Small intestine (tissue), 7 donors: ENCODE measurements at regions not wholly inside any gene's neighbourhood (a gene's known extent, or its start where the extent isn't known, plus 50 kb on each side); places are given as distances from the start of the nearest gene placed in this dataset.

ENCODE experiments used
- DNase-seq, 2 donors: peaks; one replicate each; pipeline versions ENCODE4 v3.0.0 to v3.0.0-alpha.2; 2013
- FAIRE-seq: peaks from 2 replicates; lab custom pipeline; 2012; peaks lifted over from hg19 to GRCh38; lab: Jason Lieb, UNC
- H3K27ac ChIP-seq, 3 donors: one replicate each; pipeline ENCODE4 v1.5.1; 2013; ENCODE audit warnings: low read length in 2 of 3, mild to moderate bottlenecking in 2 of 3, control low read depth in 1 of 3, inconsistent platforms in 1 of 3, low read depth in 1 of 3, moderate library complexity in 1 of 3
- H3K27me3 ChIP-seq, 3 donors: one replicate each; pipeline ENCODE4 v1.6.1; 2013; ENCODE audit warnings: low read length in 3 of 3, inconsistent platforms in 1 of 3; ENCODE audit not compliant: control insufficient read depth in 3 of 3, insufficient read depth in 3 of 3
- H3K36me3 ChIP-seq, 3 donors: one replicate each; pipeline ENCODE4 v1.6.1; 2013; ENCODE audit warnings: low read length in 3 of 3, inconsistent platforms in 1 of 3, low read depth in 1 of 3, mild to moderate bottlenecking in 1 of 3, moderate library complexity in 1 of 3; ENCODE audit not compliant: control insufficient read depth in 3 of 3, insufficient read depth in 2 of 3
- H3K4me1 ChIP-seq, 3 donors: one replicate each; pipeline ENCODE4 v1.6.1; 2013; ENCODE audit warnings: low read length in 2 of 3, inconsistent platforms in 1 of 3, low read depth in 1 of 3, mild to moderate bottlenecking in 1 of 3, moderate library complexity in 1 of 3; ENCODE audit not compliant: control insufficient read depth in 3 of 3, insufficient read depth in 2 of 3
- H3K4me3 ChIP-seq, 3 donors: one replicate each; pipeline ENCODE4 v1.5.1; 2013; ENCODE audit warnings: low read length in 3 of 3, control low read depth in 1 of 3, inconsistent platforms in 1 of 3, low read depth in 1 of 3, mild to moderate bottlenecking in 1 of 3, moderate library complexity in 1 of 3
- H3K9me3 ChIP-seq, 2 donors: one replicate each; pipeline ENCODE4 v1.6.1; 2013; ENCODE audit warnings: low read depth in 1 of 2, low read length in 1 of 2; ENCODE audit not compliant: control insufficient read depth in 2 of 2, insufficient read depth in 1 of 2
- WGBS, 3 donors: extraction: QIAGEN DNeasy Blood & Tissue Kit; methylation state at CpG; one replicate each; pipeline ENCODE4 v1.1.7; 2013; 5-methylcytosine and 5-hydroxymethylcytosine counted together
- donor health status: healthy with polysubstance abuse.
- donor health status: control.
- donor health status: control.
- donor health status: Bipolar disorder and iron deficiency.
- donor health status: healthy.

GRCh38 chr7:155192961-155193640 is 104.6 kb upstream of the INSIG1 start:
- H3K4me1 ChIP-seq: no peaks in the 10 kb centered on the region
- 79 to 91% (median 89%) methylated on average over 11 of the region's 11 CpGs for WGBS, 3 donors
- no peaks in the 10 kb centered on the region for H3K36me3 ChIP-seq
- H3K9me3 ChIP-seq: peaks cover 0 to 13% of the 10 kb centered on the region in 2 donors
- no peak for FAIRE-seq
- no peak for DNase-seq
- no peak overlapping the region for H3K27ac ChIP-seq
- no peak overlapping the region for H3K4me3 ChIP-seq
- H3K27me3 ChIP-seq: peaks cover 0 to 25% (median 2%) of the 10 kb centered on the region in 3 donors

- peaks cover 0 to 25% (median 2%) of the 10 kb centered on the region in 3 donors for H3K27me3 ChIP-seq
- H3K4me1 ChIP-seq: no peaks in the 10 kb centered on the region
- no peak for DNase-seq
- no peak for FAIRE-seq
- no peaks in the 10 kb centered on the region for H3K36me3 ChIP-seq
- H3K27ac ChIP-seq: no peak overlapping the region
- no peak overlapping the region for H3K4me3 ChIP-seq
- 63 to 77% (median 72%) methylated on average over 3 of the region's 3 CpGs for WGBS, 3 donors
- peaks cover 0 to 13% of the 10 kb centered on the region in 2 donors for H3K9me3 ChIP-seq
Measured at GRCh38 chr7:155193716-155194115, 104.0 kb upstream of the INSIG1 start.

GRCh38 chr7:155194382-155195140 is 103.1 kb upstream of the INSIG1 start:
- Histone ChIP-seq H3K4me3 (no peak overlapping the region), H3K27ac (no peak overlapping the region), H3K9me3 (peaks cover 0 to 13% of the 10 kb centered on the region in 2 donors), H3K27me3 (peaks cover 0 to 25% (median 2%) of the 10 kb centered on the region in 3 donors), H3K4me1 (no peaks in the 10 kb centered on the region), H3K36me3 (no peaks in the 10 kb centered on the region)
- WGBS, 3 donors: 50 to 65% (median 57%) methylated on average over 18 of the region's 18 CpGs
- FAIRE-seq: no peak
- DNase-seq: no peak

- no peak overlapping the region for H3K4me3 ChIP-seq
- peaks cover 0 to 25% (median 2%) of the 10 kb centered on the region in 3 donors for H3K27me3 ChIP-seq
- no peak for DNase-seq
- no peaks in the 10 kb centered on the region for H3K4me1 ChIP-seq
- H3K36me3 ChIP-seq: no peaks in the 10 kb centered on the region
- peaks cover 0 to 13% of the 10 kb centered on the region in 2 donors for H3K9me3 ChIP-seq
- 53 to 75% (median 60%) methylated on average over 1 of the region's 1 CpG for WGBS, 3 donors
- FAIRE-seq: no peak
- no peak overlapping the region for H3K27ac ChIP-seq
Measured at GRCh38 chr7:155195939-155196523, 101.6 kb upstream of the INSIG1 start.

GRCh38 chr7:155198196-155198892 is 99.3 kb upstream of the INSIG1 start:
- Histone ChIP-seq H3K27me3 (peaks cover 0 to 13% (median 0%) of the 10 kb centered on the region in 3 donors), H3K4me3 (no peak overlapping the region), H3K36me3 (no peaks in the 10 kb centered on the region), H3K9me3 (peaks cover 0 to 13% of the 10 kb centered on the region in 2 donors), H3K4me1 (no peaks in the 10 kb centered on the region), H3K27ac (no peak overlapping the region)
- no peak for FAIRE-seq
- WGBS, 3 donors: 81 to 86% (median 82%) methylated on average over 21 to 22 of the region's 22 CpGs
- no peak for DNase-seq

- Histone ChIP-seq H3K9me3 (peaks cover 0 to 13% of the 10 kb centered on the region in 2 donors), H3K27me3 (peaks cover 0 to 9% (median 0%) of the 10 kb centered on the region in 3 donors), H3K36me3 (no peaks in the 10 kb centered on the region), H3K4me1 (no peaks in the 10 kb centered on the region), H3K4me3 (no peak overlapping the region), H3K27ac (no peak overlapping the region)
- DNase-seq (no peak), FAIRE-seq (no peak)
- 73 to 81% (median 75%) methylated on average over 13 of the region's 13 CpGs for WGBS, 3 donors
Measured at GRCh38 chr7:155198901-155199845, 98.5 kb upstream of the INSIG1 start.

- Histone ChIP-seq H3K27me3 (no peaks in the 10 kb centered on the region), H3K27ac (no peak overlapping the region), H3K36me3 (no peaks in the 10 kb centered on the region), H3K9me3 (peaks cover 0 to 5% of the 10 kb centered on the region in 2 donors), H3K4me1 (no peaks in the 10 kb centered on the region), H3K4me3 (no peak overlapping the region)
- DNase-seq (no peak), FAIRE-seq (no peak)
- 78 to 88% (median 86%) methylated on average over 17 of the region's 17 CpGs for WGBS, 3 donors
Measured at GRCh38 chr7:155201325-155202087, 96.2 kb upstream of the INSIG1 start.
